AG04449 (cell line): ENCODE measurements at regions not wholly inside any gene's neighbourhood (a gene's known extent, or its start where the extent isn't known, plus 50 kb on each side); places are given as distances from the start of the nearest gene placed in this dataset.

Experiments used
- CTCF ChIA-PET: fragments of 350-600 bp; formaldehyde crosslinking; extraction: SDS; loops from one replicate; lab custom pipeline; 2021; ENCODE audit warnings: antibody characterized with exemption; lab: Yijun Ruan, JAX
- POLR2A ChIA-PET: fragments of 400-600, 350-600 bp; formaldehyde crosslinking; extraction: SDS; loops from one replicate; lab custom pipeline; 2020; ENCODE audit warnings: antibody characterized with exemption, inconsistent platforms; lab: Yijun Ruan, JAX
- DNase-seq: peaks from one replicate; pipeline ENCODE4 v3.0.0-alpha.2; 2010; ENCODE audit warnings: low read depth, low spot score
- H3K4me3 ChIP-seq: 2 replicates; pipeline ENCODE4 v1.5.1; 2011; ENCODE audit warnings: low read depth, mild to moderate bottlenecking, control low read depth, low read length
- CTCF ChIP-seq: IDR thresholded peaks from one replicate; pipeline ENCODE4 v1.5.1; 2011; ENCODE audit warnings: mild to moderate bottlenecking, moderate library complexity, low read length, control low read depth, inconsistent platforms; ENCODE audit not compliant: insufficient read depth; ENCODE audit errors: missing control alignments

- CTCF ChIA-PET = no interaction called here
- POLR2A ChIA-PET = no interaction called here
- H3K4me3 ChIP-seq = no peak overlapping the region
- TF ChIP-seq CTCF = no peak
- no peak for DNase-seq
These were observed 96.9 kb upstream of the TBX3 start for GRCh38 chr12:114780746-114781399.

- TF ChIP-seq CTCF = no peak
- POLR2A ChIA-PET = no interaction called here
- no peak overlapping the region for H3K4me3 ChIP-seq
- CTCF ChIA-PET = no interaction called here
- no peak for DNase-seq
These were observed 95.7 kb upstream of the TBX3 start for GRCh38 chr12:114779647-114780046.

- H3K4me3 ChIP-seq = no peak overlapping the region
- no peak for DNase-seq
- ChIA-PET POLR2A (no interaction called here), CTCF (no interaction called here)
- TF ChIP-seq CTCF = no peak
These were observed 95.2 kb upstream of the TBX3 start for GRCh38 chr12:114779186-114779585.

- CTCF ChIA-PET = interaction anchor here (1.2 to 1.6 kb wide), 2 partner anchors 9 to 13 kb away, joined by 4 to 5 read pairs; no protein-coding TSS in a partner anchor
- H3K4me3 ChIP-seq = no peak overlapping the region
- POLR2A ChIA-PET = no interaction called here
- no peak for TF ChIP-seq CTCF
- DNase-seq = peak; percentile 10
These were observed 92.9 kb upstream of the TBX3 start for GRCh38 chr12:114776731-114777442.

- no peak overlapping the region for H3K4me3 ChIP-seq
- ChIA-PET CTCF (no interaction called here), POLR2A (no interaction called here)
- TF ChIP-seq CTCF = no peak
- DNase-seq = no peak
These were observed 90.7 kb upstream of the TBX3 start for GRCh38 chr12:114774699-114775098.

GRCh38 chr12:114774197-114774596 lies 90.2 kb upstream of the TBX3 start:
- ChIA-PET POLR2A (no interaction called here), CTCF (no interaction called here)
- TF ChIP-seq CTCF = no peak
- no peak overlapping the region for H3K4me3 ChIP-seq
- no peak for DNase-seq
